ENCODE measurements at regions not wholly inside any gene's neighbourhood (a gene's known extent, or its start where the extent isn't known, plus 50 kb on each side); places are given as distances from the start of the nearest gene placed in this dataset.

GRCh38 chr12:92029902-92030586, 115.6 kb downstream of the BTG1 start:
- DNase-seq = no peak

- DNase-seq = no peak
Observed at GRCh38 chr12:92029136-92029535, 116.5 kb downstream of the BTG1 start.

- no peak for DNase-seq
Observed at GRCh38 chr12:92028441-92028709, 117.3 kb downstream of the BTG1 start.

- DNase-seq = no peak
Observed at GRCh38 chr12:92027701-92028440, 117.8 kb downstream of the BTG1 start.

- no peak for DNase-seq
Observed at GRCh38 chr12:92027243-92027642, 118.4 kb downstream of the BTG1 start.

- no peak for DNase-seq
Observed at GRCh38 chr12:92025462-92026207, 120.0 kb downstream of the BTG1 start.

GRCh38 chr12:92022093-92022492, 123.6 kb downstream of the BTG1 start:
- DNase-seq = no peak

- DNase-seq = no peak
Observed at GRCh38 chr12:92021666-92022035, 124.0 kb downstream of the BTG1 start.

- no peak for DNase-seq
Observed at GRCh38 chr12:92020983-92021665, 124.5 kb downstream of the BTG1 start.

- no peak for DNase-seq
Observed at GRCh38 chr12:92019491-92020277, 126.0 kb downstream of the BTG1 start.

GRCh38 chr12:92012691-92013090, 133.0 kb downstream of the BTG1 start:
- no peak for DNase-seq

GRCh38 chr12:92010853-92011701, 134.6 kb downstream of the BTG1 start:
- DNase-seq = no peak

GRCh38 chr12:92010368-92010767, 135.3 kb downstream of the BTG1 start:
- no peak for DNase-seq

GRCh38 chr12:92008345-92008744, 137.3 kb downstream of the BTG1 start:
- DNase-seq = no peak

GRCh38 chr12:92007787-92008186, 137.9 kb downstream of the BTG1 start:
- DNase-seq = peak; percentile 72

GRCh38 chr12:92003701-92004100, 141.9 kb downstream of the BTG1 start:
- no peak for DNase-seq

- no peak for DNase-seq
Observed at GRCh38 chr12:92002673-92003382, 142.8 kb downstream of the BTG1 start.

GRCh38 chr12:92002195-92002649, 143.4 kb downstream of the BTG1 start:
- DNase-seq = no peak

- no peak for DNase-seq
Observed at GRCh38 chr12:92000597-92000996, 145.0 kb downstream of the BTG1 start.

GRCh38 chr12:91999823-92000222, 145.8 kb downstream of the BTG1 start:
- no peak for DNase-seq

GRCh38 chr12:91998316-91998715, 147.3 kb downstream of the BTG1 start:
- no peak for DNase-seq

All from NCI-H510A treated with DMSO at 0.1 percent for 48 hours (cell line).